ENCODE measurements at regions not wholly inside any gene's neighbourhood (a gene's known extent, or its start where the extent isn't known, plus 50 kb on each side); places are given as distances from the start of the nearest gene placed in this dataset.

GRCh38 chr3:157794771-157795170, 291.6 kb upstream of the VEPH1 start:
- no peak for DNase-seq

GRCh38 chr3:157793745-157794144, 290.5 kb upstream of the VEPH1 start:
- DNase-seq = no peak

GRCh38 chr3:157789162-157789561, 285.9 kb upstream of the VEPH1 start:
- no peak for DNase-seq

GRCh38 chr3:157786618-157787017, 283.4 kb upstream of the VEPH1 start:
- no peak for DNase-seq

- no peak for DNase-seq
Measured at GRCh38 chr3:157786211-157786610, 283.0 kb upstream of the VEPH1 start.

GRCh38 chr3:157785102-157785826, 282.0 kb upstream of the VEPH1 start:
- no peak for DNase-seq

- DNase-seq = no peak
Measured at GRCh38 chr3:157782236-157782635, 279.0 kb upstream of the VEPH1 start.

- DNase-seq = no peak
Measured at GRCh38 chr3:157776861-157777260, 273.6 kb upstream of the VEPH1 start.

- no peak for DNase-seq
Measured at GRCh38 chr3:157775446-157775845, 272.2 kb upstream of the VEPH1 start.

- DNase-seq = no peak
Measured at GRCh38 chr3:157769378-157769777, 266.2 kb upstream of the VEPH1 start.

- no peak for DNase-seq
Measured at GRCh38 chr3:157767607-157768006, 264.4 kb upstream of the VEPH1 start.

- DNase-seq = no peak
Measured at GRCh38 chr3:157763644-157764043, 260.4 kb upstream of the VEPH1 start.

GRCh38 chr3:157759311-157759710, 256.1 kb upstream of the VEPH1 start:
- DNase-seq = no peak

- DNase-seq = no peak
Measured at GRCh38 chr3:157755233-157755632, 252.0 kb upstream of the VEPH1 start.

- no peak for DNase-seq
Measured at GRCh38 chr3:157754451-157754850, 251.2 kb upstream of the VEPH1 start.

GRCh38 chr3:157753787-157754136, 250.5 kb upstream of the VEPH1 start:
- DNase-seq = no peak

GRCh38 chr3:157752956-157753786, 250.0 kb upstream of the VEPH1 start:
- no peak for DNase-seq

- DNase-seq = no peak
Measured at GRCh38 chr3:157752554-157752953, 249.3 kb upstream of the VEPH1 start.

- DNase-seq = no peak
Measured at GRCh38 chr3:157751386-157751785, 248.2 kb upstream of the VEPH1 start.

- DNase-seq = no peak
Measured at GRCh38 chr3:157746391-157746790, 243.2 kb upstream of the VEPH1 start.

GRCh38 chr3:157741607-157742006, 238.4 kb upstream of the VEPH1 start:
- no peak for DNase-seq

- DNase-seq = no peak
Measured at GRCh38 chr3:157738441-157738840, 235.2 kb upstream of the VEPH1 start.

- no peak for DNase-seq
Measured at GRCh38 chr3:157718800-157719199, 215.6 kb upstream of the VEPH1 start.

- no peak for DNase-seq
Measured at GRCh38 chr3:157713101-157713500, 209.9 kb upstream of the VEPH1 start.

GRCh38 chr3:157705258-157705657, 202.0 kb upstream of the VEPH1 start:
- DNase-seq = no peak
